ENCODE measurements at regions not wholly inside any gene's neighbourhood (a gene's known extent, or its start where the extent isn't known, plus 50 kb on each side); places are given as distances from the start of the nearest gene placed in this dataset.
A peak's percentile ranks its signal among the peaks of the same experiment; 100 is the strongest.
"Not testable (repeated sequence)": the region's sequence is repeated elsewhere in the genome, so short reads cannot be mapped to it uniquely, and the experiment has no call there.

DNA sequence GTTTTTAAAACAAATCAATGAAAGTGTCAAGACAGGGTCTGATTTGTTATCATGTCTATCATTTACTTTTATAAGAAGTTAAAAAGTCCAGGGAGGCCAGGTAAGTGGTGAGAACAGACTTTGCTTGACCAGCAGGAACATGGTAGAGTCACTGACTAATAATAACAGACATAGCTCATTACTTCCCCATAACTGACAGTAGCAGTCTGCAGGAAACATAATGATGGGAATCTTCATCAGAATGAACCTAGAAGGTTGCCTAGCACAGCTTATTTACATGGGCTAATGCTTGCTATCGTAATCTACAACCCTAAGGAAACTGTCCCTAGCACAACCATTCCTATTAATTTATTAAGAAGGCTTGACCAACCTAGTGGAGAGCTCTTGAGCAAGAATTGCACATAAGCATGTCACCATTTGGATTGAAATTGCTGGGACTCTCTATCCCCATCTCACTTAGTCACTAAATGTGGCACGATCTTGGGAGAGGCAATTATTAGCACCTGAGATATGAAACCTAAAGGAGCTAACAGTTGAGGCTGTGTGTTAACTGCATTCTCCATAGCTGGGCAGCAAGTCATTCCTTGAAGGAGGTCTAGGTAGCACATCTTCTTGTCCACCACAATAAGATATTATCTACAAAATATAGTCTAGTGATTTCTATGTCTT lies 139.6 kb upstream of the ZBTB20 start:
- Histone ChIP-seq H3K36me3 (ENCODE audit: control insufficient read depth in 2 of 3, insufficient read depth in 3 of 3, low read length in 3 of 3) (no peaks in the 10 kb centered on the region), H3K9me3 (ENCODE audit: control insufficient read depth in 2 of 3, low read length in 3 of 3) (no peaks in the 10 kb centered on the region), H3K4me1 (ENCODE audit: control insufficient read depth in 2 of 2, insufficient read depth in 2 of 2, low read length in 2 of 2) (no peaks in the 10 kb centered on the region), H3K27ac (ENCODE audit: low read depth, low read length) (no peak overlapping the region), H3K4me3 (ENCODE audit: low read length) (no peak overlapping the region), H3K27me3 (ENCODE audit: control insufficient read depth in 2 of 2, insufficient read depth in 2 of 2, low read length in 2 of 2) (no peaks in the 10 kb centered on the region)
- ATAC-seq (no peak), DNase-seq (no peak)
- Mint-ChIP-seq H3K4me1 (no peaks in the 10 kb centered on the region), H3K4me3 (no peak overlapping the region), H3K36me3 (peaks cover 0 to 8% (median 3%) of the 10 kb centered on the region in 5 donors), H3K27me3 (no peaks in the 10 kb centered on the region), H3K27ac (no peak overlapping the region), H3K9me3 (peaks cover 0 to 1% (median 0%) of the 10 kb centered on the region in 11 donors)
- ChIA-PET POLR2A (no interaction called here), CTCF (no interaction called here)
- intact Hi-C loops (cut with micrococcal nuclease): no loop called here

DNA sequence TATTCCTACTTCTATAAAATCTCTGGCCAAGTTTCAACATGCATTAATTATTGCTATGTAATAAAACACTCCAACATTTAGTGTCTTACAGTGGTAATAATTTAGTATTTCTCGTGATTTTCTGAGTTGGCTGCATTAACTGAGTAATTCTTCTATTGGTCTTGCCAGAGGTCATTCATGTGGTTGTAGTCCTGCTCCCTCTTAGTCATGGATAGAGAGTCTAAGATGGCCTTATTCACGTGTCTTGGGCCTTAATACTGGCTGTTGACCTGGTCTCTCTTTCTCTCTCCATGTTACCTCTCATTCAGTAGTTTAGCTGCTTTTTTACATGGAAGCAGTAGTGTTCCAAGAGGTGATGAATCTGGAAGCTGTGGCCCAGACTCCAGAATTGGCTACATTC lies 140.1 kb upstream of the ZBTB20 start:
- ChIA-PET CTCF (no interaction called here), POLR2A (no interaction called here)
- Histone ChIP-seq H3K36me3 (ENCODE audit: control insufficient read depth in 2 of 3, insufficient read depth in 3 of 3, low read length in 3 of 3) (no peaks in the 10 kb centered on the region), H3K27ac (ENCODE audit: low read depth, low read length) (no peak overlapping the region), H3K9me3 (ENCODE audit: control insufficient read depth in 2 of 3, low read length in 3 of 3) (no peaks in the 10 kb centered on the region), H3K27me3 (ENCODE audit: control insufficient read depth in 2 of 2, insufficient read depth in 2 of 2, low read length in 2 of 2) (no peaks in the 10 kb centered on the region), H3K4me1 (ENCODE audit: control insufficient read depth in 2 of 2, insufficient read depth in 2 of 2, low read length in 2 of 2) (no peaks in the 10 kb centered on the region), H3K4me3 (ENCODE audit: low read length) (no peak overlapping the region)
- intact Hi-C loops (cut with micrococcal nuclease): no loop called here
- no peak for DNase-seq
- Mint-ChIP-seq H3K9me3 (peaks cover 0 to 1% (median 0%) of the 10 kb centered on the region in 11 donors), H3K4me3 (no peak overlapping the region), H3K4me1 (no peaks in the 10 kb centered on the region), H3K36me3 (peaks cover 0 to 5% (median 3%) of the 10 kb centered on the region in 5 donors), H3K27me3 (no peaks in the 10 kb centered on the region), H3K27ac (no peak overlapping the region)
- ATAC-seq: no peak

DNA sequence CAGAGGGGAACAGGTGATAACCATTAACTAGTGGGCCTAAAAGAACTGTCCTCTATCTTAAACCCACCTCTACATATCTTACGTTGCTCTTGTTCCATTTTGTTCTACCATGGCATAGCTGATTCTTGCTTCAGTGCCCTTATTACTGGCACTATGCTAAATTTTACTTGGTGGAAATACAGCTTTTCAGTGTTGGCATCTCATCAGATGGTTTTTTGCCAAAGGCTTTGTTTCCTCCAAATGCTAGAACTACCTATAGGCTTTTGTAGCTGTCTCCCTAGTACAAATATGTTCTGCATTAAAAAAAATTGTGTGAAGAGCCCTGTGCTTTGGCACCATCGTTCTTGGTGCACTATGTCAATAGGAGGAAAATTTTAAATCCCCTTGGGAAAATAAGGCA lies 145.0 kb upstream of the ZBTB20 start:
- Mint-ChIP-seq H3K4me1 (no peaks in the 10 kb centered on the region), H3K27ac (no peak overlapping the region), H3K9me3 (no peaks in the 10 kb centered on the region), H3K27me3 (no peaks in the 10 kb centered on the region), H3K36me3 (peaks cover 0 to 8% (median 0%) of the 10 kb centered on the region in 5 donors), H3K4me3 (no peak overlapping the region)
- no peak for DNase-seq
- no peaks in the 10 kb centered on the region for H3K36me3 ChIP-seq (ENCODE audit: control insufficient read depth in 2 of 3, insufficient read depth in 3 of 3, low read length in 3 of 3)
- POLR2A ChIA-PET: no interaction called here
- intact Hi-C loops (cut with micrococcal nuclease): no loop called here
- ATAC-seq: no peak
- CTCF ChIA-PET: no interaction called here
- H3K27me3 ChIP-seq (ENCODE audit: control insufficient read depth in 2 of 2, insufficient read depth in 2 of 2, low read length in 2 of 2): no peaks in the 10 kb centered on the region
- no peaks in the 10 kb centered on the region for H3K4me1 ChIP-seq (ENCODE audit: control insufficient read depth in 2 of 2, insufficient read depth in 2 of 2, low read length in 2 of 2)
- no peak overlapping the region for H3K4me3 ChIP-seq (ENCODE audit: low read length)
- H3K27ac ChIP-seq (ENCODE audit: low read depth, low read length): no peak overlapping the region
- no peaks in the 10 kb centered on the region for H3K9me3 ChIP-seq (ENCODE audit: control insufficient read depth in 2 of 3, low read length in 3 of 3)

DNA sequence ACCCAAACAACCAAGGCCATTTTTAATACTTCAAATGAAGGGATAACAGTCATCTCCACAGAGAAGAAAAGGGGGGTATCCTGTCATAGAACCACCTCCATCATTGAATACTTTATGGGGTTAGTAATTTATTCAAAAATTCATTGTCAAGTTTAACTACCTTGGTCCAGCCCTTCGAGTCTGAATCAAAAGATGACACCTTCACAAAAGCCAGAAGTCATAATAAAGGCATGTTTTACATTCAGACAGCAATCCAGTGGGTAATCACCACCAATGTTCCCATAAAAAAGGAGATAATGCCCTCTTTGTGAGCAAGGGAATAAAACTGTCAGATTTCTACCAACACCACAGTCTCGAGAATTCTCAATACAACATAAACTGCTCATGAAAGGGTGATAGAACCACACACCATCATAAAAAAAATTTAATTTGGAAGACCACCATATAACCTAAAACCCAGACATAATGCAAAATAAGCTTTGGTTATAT lies 145.6 kb upstream of the ZBTB20 start:
- Histone ChIP-seq H3K36me3 (ENCODE audit: control insufficient read depth in 2 of 3, insufficient read depth in 3 of 3, low read length in 3 of 3) (no peaks in the 10 kb centered on the region), H3K9me3 (ENCODE audit: control insufficient read depth in 2 of 3, low read length in 3 of 3) (no peaks in the 10 kb centered on the region), H3K27me3 (ENCODE audit: control insufficient read depth in 2 of 2, insufficient read depth in 2 of 2, low read length in 2 of 2) (no peaks in the 10 kb centered on the region), H3K4me1 (ENCODE audit: control insufficient read depth in 2 of 2, insufficient read depth in 2 of 2, low read length in 2 of 2) (no peaks in the 10 kb centered on the region), H3K27ac (ENCODE audit: low read depth, low read length) (no peak overlapping the region), H3K4me3 (ENCODE audit: low read length) (no peak overlapping the region)
- POLR2A ChIA-PET: no interaction called here
- Mint-ChIP-seq H3K36me3 (peaks cover 0 to 8% (median 0%) of the 10 kb centered on the region in 5 donors), H3K27ac (no peak overlapping the region), H3K4me1 (no peaks in the 10 kb centered on the region), H3K27me3 (no peaks in the 10 kb centered on the region), H3K9me3 (no peaks in the 10 kb centered on the region), H3K4me3 (no peak overlapping the region)
- DNase-seq (no peak), ATAC-seq (no peak)
- intact Hi-C loops (cut with micrococcal nuclease): no loop called here
- CTCF ChIA-PET: no interaction called here

DNA sequence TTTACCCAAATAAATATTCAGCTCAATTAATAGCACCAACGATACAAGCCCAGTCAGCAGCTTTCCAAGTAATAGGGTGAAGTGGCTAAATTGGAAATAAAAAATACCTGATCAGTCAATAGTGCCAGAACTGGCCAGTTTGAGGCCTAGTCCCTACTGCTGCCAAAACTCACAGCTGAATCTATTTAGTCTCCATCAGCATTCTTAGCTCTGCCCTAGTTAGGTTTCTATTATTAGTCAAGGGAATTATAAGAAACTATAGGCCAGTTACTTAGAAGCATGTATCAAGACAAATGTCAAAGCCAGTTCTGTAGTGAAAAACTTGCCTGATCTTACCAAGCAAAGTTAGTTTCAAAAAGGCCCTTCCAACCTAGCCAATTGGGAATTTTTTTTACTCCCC lies 146.2 kb upstream of the ZBTB20 start:
- DNase-seq (no peak), ATAC-seq (no peak)
- Histone ChIP-seq H3K9me3 (ENCODE audit: control insufficient read depth in 2 of 3, low read length in 3 of 3) (no peaks in the 10 kb centered on the region), H3K4me3 (ENCODE audit: low read length) (no peak overlapping the region), H3K4me1 (ENCODE audit: control insufficient read depth in 2 of 2, insufficient read depth in 2 of 2, low read length in 2 of 2) (no peaks in the 10 kb centered on the region), H3K27ac (ENCODE audit: low read depth, low read length) (no peak overlapping the region), H3K27me3 (ENCODE audit: control insufficient read depth in 2 of 2, insufficient read depth in 2 of 2, low read length in 2 of 2) (no peaks in the 10 kb centered on the region), H3K36me3 (ENCODE audit: control insufficient read depth in 2 of 3, insufficient read depth in 3 of 3, low read length in 3 of 3) (no peaks in the 10 kb centered on the region)
- no peaks in the 10 kb centered on the region for H3K27me3 Mint-ChIP-seq
- no peak overlapping the region for H3K4me3 Mint-ChIP-seq
- H3K27ac Mint-ChIP-seq: no peak overlapping the region
- no peaks in the 10 kb centered on the region for H3K4me1 Mint-ChIP-seq
- H3K9me3 Mint-ChIP-seq: no peaks in the 10 kb centered on the region
- ChIA-PET CTCF (interaction anchor here (0.8 kb wide), 1 partner anchor 46 kb away, joined by 3 read pairs; no protein-coding TSS in a partner anchor), POLR2A (no interaction called here)
- H3K36me3 Mint-ChIP-seq: peaks cover 0 to 8% (median 0%) of the 10 kb centered on the region in 5 donors
- intact Hi-C loops (cut with micrococcal nuclease): no loop called here

DNA sequence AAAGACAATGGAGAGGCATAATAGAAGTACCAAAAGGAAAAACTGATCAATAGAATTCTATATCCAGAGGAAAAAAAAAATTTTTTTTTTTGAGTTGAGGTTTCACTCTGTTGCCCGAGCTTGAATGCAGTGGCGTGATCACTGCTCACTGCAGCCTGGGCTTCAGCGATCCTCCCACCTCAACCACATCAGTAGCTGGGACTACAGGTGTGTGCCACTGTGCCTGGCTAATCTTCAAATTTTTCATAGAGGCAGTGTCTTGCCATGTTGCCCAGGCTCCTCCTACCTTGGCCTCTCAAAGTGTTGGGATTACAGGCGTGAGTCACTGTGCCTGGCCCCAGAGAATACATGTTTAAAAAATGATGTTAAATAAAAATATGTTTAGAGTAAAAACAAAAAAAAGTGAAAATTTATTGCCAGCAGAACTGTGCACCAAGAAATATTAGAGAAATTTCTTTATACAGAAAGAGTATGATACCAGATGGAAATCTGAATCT lies 154.3 kb upstream of the ZBTB20 start:
- CTCF ChIA-PET: no interaction called here

DNA sequence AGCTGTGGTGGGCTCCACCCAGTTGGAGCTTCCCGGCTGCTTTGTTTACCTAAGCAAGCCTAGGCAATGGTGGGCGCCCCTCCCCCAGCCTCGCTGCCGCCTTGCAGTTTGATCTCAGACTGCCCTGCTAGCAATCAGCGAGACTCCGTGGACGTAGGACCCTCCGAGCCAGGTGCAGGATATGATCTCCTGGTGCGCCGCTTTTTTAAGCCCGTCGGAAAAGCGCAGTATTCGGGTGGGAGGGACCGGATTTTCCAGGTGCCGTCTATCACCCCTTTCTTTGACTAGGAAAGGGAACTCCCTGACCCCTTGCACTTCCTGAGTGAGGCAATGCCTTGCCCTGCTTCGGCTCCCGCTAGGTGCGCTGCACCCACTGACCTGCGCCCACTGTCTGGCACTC lies 170.9 kb upstream of the ZBTB20 start:
- CTCF ChIA-PET; H3K27me3 ChIP-seq (ENCODE audit: control insufficient read depth in 2 of 2, insufficient read depth in 2 of 2, low read length in 2 of 2); DNase-seq; H3K4me3 ChIP-seq (ENCODE audit: low read length); H3K9me3 ChIP-seq (ENCODE audit: control insufficient read depth in 2 of 3, low read length in 3 of 3); H3K27me3 Mint-ChIP-seq; ATAC-seq; H3K4me1 Mint-ChIP-seq; intact Hi-C loops (cut with micrococcal nuclease); H3K27ac ChIP-seq (ENCODE audit: low read depth, low read length); H3K4me3 Mint-ChIP-seq; H3K4me1 ChIP-seq (ENCODE audit: control insufficient read depth in 2 of 2, insufficient read depth in 2 of 2, low read length in 2 of 2); H3K36me3 ChIP-seq (ENCODE audit: control insufficient read depth in 2 of 3, insufficient read depth in 3 of 3, low read length in 3 of 3); H3K27ac Mint-ChIP-seq; POLR2A ChIA-PET: not testable (repeated sequence)
- Mint-ChIP-seq H3K36me3 (peaks cover 0 to 11% (median 3%) of the 10 kb centered on the region in 5 donors), H3K9me3 (peaks cover 0 to 13% (median 3%) of the 10 kb centered on the region in 11 donors)

More for the DNA sequence above, 154.3 kb upstream of the ZBTB20 start:
- Mint-ChIP-seq H3K9me3 (peaks cover 0 to 9% (median 0%) of the 10 kb centered on the region in 11 donors), H3K36me3 (peaks cover 0 to 4% (median 0%) of the 10 kb centered on the region in 5 donors), H3K4me1 (no peaks in the 10 kb centered on the region), H3K27me3 (peaks cover 0 to 6% (median 0%) of the 10 kb centered on the region in 5 donors), H3K4me3 (no peak overlapping the region), H3K27ac (peak overlapping the region in 1 of 9 donors; percentile 16)
- Histone ChIP-seq H3K27ac (ENCODE audit: low read depth, low read length) (no peak overlapping the region), H3K4me1 (ENCODE audit: control insufficient read depth in 2 of 2, insufficient read depth in 2 of 2, low read length in 2 of 2) (no peaks in the 10 kb centered on the region), H3K27me3 (ENCODE audit: control insufficient read depth in 2 of 2, insufficient read depth in 2 of 2, low read length in 2 of 2) (no peaks in the 10 kb centered on the region), H3K4me3 (ENCODE audit: low read length) (no peak overlapping the region), H3K9me3 (ENCODE audit: control insufficient read depth in 2 of 3, low read length in 3 of 3) (no peaks in the 10 kb centered on the region), H3K36me3 (ENCODE audit: control insufficient read depth in 2 of 3, insufficient read depth in 3 of 3, low read length in 3 of 3) (no peaks in the 10 kb centered on the region)
- DNase-seq (no peak), ATAC-seq (no peak)
- intact Hi-C loops (cut with micrococcal nuclease): no loop called here
- POLR2A ChIA-PET: no interaction called here

All from naive thymus-derived CD4-positive, alpha-beta T cell (primary cell).